HG03175 (cell line): ENCODE measurements at regions not wholly inside any gene's neighbourhood (a gene's known extent, or its start where the extent isn't known, plus 50 kb on each side); places are given as distances from the start of the nearest gene placed in this dataset.

Source experiments
- ATAC-seq: cut with Tn5 transposase; IDR thresholded peaks from one replicate; pipeline ENCODE4 v1.9.1; 2021; ENCODE audit warnings: mild to moderate bottlenecking, moderate library complexity; ENCODE audit not compliant: unreplicated experiment

- no peak for ATAC-seq
Measured at GRCh38 chr1:68332041-68332440, 99.7 kb upstream of the WLS start.

- ATAC-seq = no peak
Measured at GRCh38 chr1:68331117-68331865, 99.0 kb upstream of the WLS start.

- ATAC-seq = no peak
Measured at GRCh38 chr1:68330391-68330790, 98.1 kb upstream of the WLS start.

GRCh38 chr1:68329096-68329835, 96.9 kb upstream of the WLS start:
- ATAC-seq = no peak

- no peak for ATAC-seq
Measured at GRCh38 chr1:68328490-68328889, 96.2 kb upstream of the WLS start.

- ATAC-seq = no peak
Measured at GRCh38 chr1:68327414-68327813, 95.1 kb upstream of the WLS start.

GRCh38 chr1:68326481-68326880, 94.2 kb upstream of the WLS start:
- ATAC-seq = no peak

- ATAC-seq = no peak
Measured at GRCh38 chr1:68324316-68324715, 92.0 kb upstream of the WLS start.

GRCh38 chr1:68322837-68323687, 90.7 kb upstream of the WLS start:
- ATAC-seq = no peak

GRCh38 chr1:68322096-68322495, 89.8 kb upstream of the WLS start:
- ATAC-seq = no peak

GRCh38 chr1:68321084-68321685, 88.9 kb upstream of the WLS start:
- ATAC-seq = no peak

GRCh38 chr1:68320349-68320748, 88.0 kb upstream of the WLS start:
- no peak for ATAC-seq

- no peak for ATAC-seq
Measured at GRCh38 chr1:68319907-68320306, 87.6 kb upstream of the WLS start.

GRCh38 chr1:68317543-68317942, 85.2 kb upstream of the WLS start:
- ATAC-seq = no peak

GRCh38 chr1:68314151-68314780, 81.9 kb upstream of the WLS start:
- no peak for ATAC-seq

- ATAC-seq = no peak
Measured at GRCh38 chr1:68313735-68314134, 81.4 kb upstream of the WLS start.

- no peak for ATAC-seq
Measured at GRCh38 chr1:68308034-68308433, 75.7 kb upstream of the WLS start.

- no peak for ATAC-seq
Measured at GRCh38 chr1:68307378-68307787, 75.1 kb upstream of the WLS start.

- ATAC-seq = no peak
Measured at GRCh38 chr1:68301471-68302001, 69.2 kb upstream of the WLS start.

GRCh38 chr1:68294367-68295066, 62.2 kb upstream of the WLS start:
- ATAC-seq = no peak
